Putamen (tissue), 1 donor: ENCODE measurements at regions not wholly inside any gene's neighbourhood (a gene's known extent, or its start where the extent isn't known, plus 50 kb on each side); places are given as distances from the start of the nearest gene placed in this dataset.
"Not testable (repeated sequence)": the region's sequence is repeated elsewhere in the genome, so short reads cannot be mapped to it uniquely, and the experiment has no call there.

ENCODE experiments used
- DNase-seq: peaks from one replicate; pipeline ENCODE4 v3.0.0-alpha.2; 2016; ENCODE audit warnings: low spot score

- DNase-seq: no peak
These were observed 50.9 kb upstream of the PDE1A start for GRCh38 chr2:182477774-182478173.

DNA sequence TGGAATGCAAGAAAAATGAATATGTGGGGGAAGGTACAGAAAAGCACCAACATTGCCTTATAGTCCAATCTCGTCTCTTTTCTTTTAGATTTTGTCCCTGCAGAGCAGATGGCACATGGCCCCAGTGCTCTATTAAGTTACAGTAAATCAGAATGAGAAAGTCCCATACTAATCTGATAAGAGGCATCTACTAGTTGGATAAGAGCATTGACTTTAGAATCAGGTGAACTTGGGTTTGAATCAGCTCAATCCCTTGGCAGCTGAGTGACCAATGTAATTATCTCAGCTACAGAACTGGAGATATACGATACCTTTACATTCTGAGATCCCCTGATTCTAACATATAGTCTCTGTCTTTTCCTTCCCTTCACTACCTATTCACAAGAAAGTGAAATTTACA, 54.8 kb upstream of the PDE1A start:
- DNase-seq: no peak

- DNase-seq: no peak
These were observed 55.7 kb upstream of the PDE1A start for GRCh38 chr2:182482511-182482910.

DNA sequence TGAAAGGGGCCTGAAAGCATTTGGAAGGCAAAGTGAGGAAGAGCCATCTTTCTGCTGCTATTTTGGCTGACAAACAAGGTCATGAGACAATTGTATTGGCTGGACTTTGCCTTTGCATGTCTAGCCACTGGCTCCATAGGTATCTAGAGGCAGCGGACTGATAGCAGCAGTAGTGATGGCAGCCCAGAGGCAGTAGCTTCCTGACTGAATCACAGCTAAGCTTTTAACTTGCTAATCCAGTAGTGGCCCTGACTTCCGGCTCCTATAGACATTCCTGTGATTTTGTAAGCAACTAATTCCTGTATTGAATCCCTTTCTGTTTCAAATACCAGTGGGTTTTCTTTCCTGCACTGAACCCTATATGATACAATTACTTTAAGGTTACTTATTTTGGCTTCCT, 69.8 kb upstream of the PDE1A start:
- DNase-seq: no peak

GRCh38 chr2:182499706-182500470, 73.1 kb upstream of the PDE1A start:
- no peak for DNase-seq

GRCh38 chr2:182503886-182504285, 77.0 kb upstream of the PDE1A start:
- DNase-seq: no peak

DNA sequence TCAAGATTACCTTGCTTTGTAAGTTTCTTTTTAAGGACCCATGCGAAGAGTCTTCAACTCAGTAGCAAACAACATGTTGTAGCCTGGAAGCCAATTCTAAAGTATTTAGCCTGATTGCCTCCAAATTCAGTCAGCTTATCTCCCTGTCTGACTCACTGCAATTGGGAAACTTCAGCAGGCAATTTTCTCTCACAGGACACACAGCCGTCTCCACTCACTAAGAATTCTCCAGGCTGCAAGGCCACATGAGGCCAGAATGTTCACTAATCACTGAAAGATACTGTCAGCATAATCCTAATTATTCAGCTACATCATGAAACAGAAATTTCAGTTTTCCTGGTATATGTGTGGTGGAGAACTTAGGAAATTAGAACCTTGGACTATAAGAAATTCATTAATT, 78.1 kb upstream of the PDE1A start:
- DNase-seq: no peak

GRCh38 chr2:182506606-182507005, 79.8 kb upstream of the PDE1A start:
- no peak for DNase-seq

GRCh38 chr2:182508583-182508982, 81.7 kb upstream of the PDE1A start:
- DNase-seq: not testable (repeated sequence)

- no peak for DNase-seq
These were observed 82.4 kb upstream of the PDE1A start for GRCh38 chr2:182509216-182509615.

GRCh38 chr2:182521453-182522404, 94.9 kb upstream of the PDE1A start:
- DNase-seq: no peak

DNA sequence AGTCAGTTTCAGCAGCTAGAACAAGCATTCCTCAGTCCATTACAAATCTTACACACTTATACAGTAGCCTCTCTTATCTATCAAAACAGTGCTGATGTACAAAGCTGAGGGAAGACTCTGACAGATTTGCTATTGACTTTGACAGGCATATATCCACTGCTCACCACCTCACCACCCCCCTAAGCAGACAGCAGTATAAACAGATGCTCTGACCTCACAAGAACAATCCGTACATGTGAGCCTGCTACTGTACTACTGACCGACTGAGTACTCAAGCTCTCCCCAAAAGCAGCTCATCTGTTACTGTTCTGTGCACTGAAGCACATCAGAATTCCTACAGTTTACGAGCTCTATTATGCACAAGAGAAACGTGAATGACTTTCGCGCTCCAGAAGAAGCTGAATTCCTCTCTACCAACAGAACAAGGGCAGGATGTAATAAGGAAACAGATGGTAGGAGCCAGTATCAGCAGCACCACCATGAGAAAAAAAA, 95.6 kb upstream of the PDE1A start:
- DNase-seq: peak; percentile 8

DNA sequence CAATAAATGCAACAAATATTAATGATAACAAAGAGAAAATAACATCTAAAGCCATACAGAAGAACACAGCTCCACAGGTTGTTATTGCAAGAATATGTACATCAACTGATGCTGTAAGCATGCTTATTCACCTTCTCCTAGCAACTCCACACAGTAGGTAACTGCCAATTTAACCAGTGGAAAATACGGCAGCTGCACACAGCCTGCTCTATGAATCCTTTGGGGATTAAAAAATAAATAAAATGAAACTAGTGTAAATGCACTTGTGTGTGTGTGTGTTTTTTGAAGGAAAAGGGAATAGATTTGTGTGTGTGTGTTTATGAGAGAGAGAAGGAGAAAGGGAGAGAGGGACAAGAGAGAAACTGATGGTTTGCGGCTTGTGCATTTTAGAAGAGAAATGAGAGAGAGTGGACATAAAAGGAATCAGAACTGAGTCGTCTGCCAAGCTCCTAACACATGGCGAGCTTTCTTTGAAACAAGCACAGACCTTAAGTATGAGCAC, 96.2 kb upstream of the PDE1A start:
- DNase-seq: no peak

- no peak for DNase-seq
These were observed 103.8 kb upstream of the PDE1A start for GRCh38 chr2:182530636-182531035.

DNA sequence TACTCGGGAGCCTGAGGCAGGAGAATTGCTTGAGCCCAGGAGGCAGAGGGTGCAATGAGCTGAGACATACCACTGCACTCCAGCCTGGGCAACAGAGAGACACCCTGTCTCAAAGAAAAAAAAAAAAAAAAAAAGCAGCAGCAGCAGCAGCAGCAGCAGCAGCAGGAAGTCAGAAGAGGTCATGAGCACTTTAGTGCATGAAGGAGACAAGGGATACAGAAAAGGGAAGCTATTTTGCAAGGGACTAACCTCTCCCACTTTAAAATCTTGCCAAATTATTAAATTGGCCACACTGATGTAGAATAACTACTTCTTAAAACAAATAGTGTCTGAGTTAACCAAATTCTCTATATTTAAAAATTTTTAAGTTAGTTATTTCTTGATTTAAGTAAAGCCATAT, 113.4 kb upstream of the PDE1A start:
- no peak for DNase-seq

GRCh38 chr2:182541268-182541667, 114.4 kb upstream of the PDE1A start:
- no peak for DNase-seq

GRCh38 chr2:182542501-182543258, 115.8 kb upstream of the PDE1A start:
- no peak for DNase-seq

DNA sequence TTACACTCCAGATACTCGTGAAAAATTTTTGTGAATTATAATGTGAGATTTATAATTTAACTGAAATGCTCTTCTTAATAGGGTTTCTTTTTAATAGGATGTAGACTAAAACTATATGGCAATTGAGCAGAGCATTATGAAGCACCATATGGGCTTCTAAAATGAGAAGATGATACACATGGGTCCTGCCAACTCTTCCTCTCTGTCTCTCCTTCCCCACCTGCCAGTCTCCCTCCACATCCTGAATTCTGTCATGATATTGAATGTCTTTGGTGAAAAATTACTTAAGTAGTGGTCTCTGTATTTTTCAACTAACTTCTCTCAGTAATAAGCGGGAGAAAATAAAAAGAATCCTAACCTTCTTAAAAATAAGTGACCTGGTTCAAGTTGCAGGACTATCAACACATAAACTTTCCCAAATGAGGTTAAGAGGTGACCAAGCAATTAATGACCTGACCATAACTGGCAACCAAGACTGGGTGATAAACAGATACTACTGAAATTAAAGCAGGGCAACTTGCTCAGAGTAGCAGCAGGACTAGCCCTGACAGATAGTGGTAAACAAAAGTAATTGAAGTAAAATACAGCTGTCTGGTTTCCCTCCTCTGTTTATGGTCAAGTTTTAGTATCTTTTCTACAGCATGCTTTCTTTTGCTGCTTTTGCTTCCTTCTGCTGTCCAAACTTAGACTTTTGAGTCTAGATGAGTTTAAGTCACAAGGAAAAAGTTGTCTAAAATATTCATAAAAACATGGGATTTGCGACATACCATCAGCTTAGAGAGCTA, 117.1 kb upstream of the PDE1A start:
- DNase-seq: no peak

DNA sequence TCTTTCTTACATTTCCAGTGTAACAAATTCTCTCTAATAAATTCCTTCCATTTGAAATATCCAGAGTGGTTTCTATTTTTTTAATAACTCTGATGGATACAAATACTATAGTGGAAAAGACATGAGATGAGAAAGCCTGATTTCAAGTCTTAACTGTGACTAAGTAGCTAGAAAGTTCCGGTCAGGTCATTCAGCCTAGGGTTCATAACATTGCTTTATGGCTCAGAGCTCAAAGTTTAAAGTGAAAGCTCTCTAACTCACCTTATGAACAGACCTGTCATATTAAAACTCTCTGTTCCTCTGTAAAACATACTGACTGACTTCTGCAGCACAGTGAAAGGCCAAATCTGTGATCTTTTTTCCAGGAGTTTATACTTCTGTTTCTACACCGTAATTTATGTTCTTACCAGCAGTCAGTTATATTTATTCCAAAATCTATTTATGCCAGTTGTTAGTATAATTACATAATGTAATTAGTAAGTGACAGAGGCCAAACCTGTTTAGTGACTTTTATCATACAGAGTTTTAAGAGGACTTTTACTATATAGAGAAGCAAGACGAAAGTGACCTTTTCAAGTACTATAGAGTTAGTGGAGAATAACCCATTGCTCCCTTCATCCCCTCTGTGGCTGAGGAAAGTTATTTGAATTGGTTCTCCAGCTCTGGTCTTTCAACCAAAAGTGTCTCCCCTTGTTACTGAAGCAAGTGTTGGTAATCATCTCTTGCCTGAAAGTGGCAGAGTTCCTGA, 118.8 kb upstream of the PDE1A start:
- no peak for DNase-seq
